A204.1 (cell line): ENCODE measurements at regions not wholly inside any gene's neighbourhood (a gene's known extent, or its start where the extent isn't known, plus 50 kb on each side); places are given as distances from the start of the nearest gene placed in this dataset.

Source experiments
- FAIRE-seq: peaks from 2 replicates; lab custom pipeline; 2012; peaks lifted over from hg19 to GRCh38; lab: Jason Lieb, UNC

GRCh38 chr6:4291453-4292403 is 156.4 kb upstream of the ECI2 start:
- FAIRE-seq: no peak

DNA sequence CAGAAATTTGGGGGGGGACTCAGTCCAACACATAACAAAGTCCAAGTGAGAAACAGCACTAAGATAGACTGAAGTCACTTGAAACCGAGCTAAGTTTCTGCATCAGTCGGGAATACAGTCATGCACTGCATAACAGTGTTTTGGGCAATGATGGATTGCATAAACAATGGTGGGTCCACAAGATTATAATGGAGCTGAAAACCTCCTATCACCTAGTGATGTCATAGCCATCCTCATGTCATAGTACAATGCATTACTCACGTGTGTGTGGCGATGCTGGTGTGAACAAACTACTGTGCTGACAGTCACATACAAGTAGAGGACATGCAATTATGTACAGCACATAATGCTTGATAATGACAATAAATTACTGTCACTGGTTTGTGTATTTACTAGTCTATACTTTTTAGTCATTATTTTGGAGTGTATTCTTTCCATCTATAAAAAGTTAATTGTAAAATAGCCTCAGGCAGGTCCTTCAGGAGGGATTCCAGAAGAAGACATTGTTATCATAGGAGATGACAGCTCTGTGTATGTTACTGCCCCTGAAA is 154.5 kb upstream of the ECI2 start:
- no peak for FAIRE-seq

- FAIRE-seq: no peak
Measured at GRCh38 chr6:4287811-4288244, 152.5 kb upstream of the ECI2 start.

GRCh38 chr6:4287372-4287771 is 152.0 kb upstream of the ECI2 start:
- no peak for FAIRE-seq

GRCh38 chr6:4282926-4283325 is 147.6 kb upstream of the ECI2 start:
- FAIRE-seq: no peak

- no peak for FAIRE-seq
Measured at GRCh38 chr6:4281341-4282293, 146.2 kb upstream of the ECI2 start.

GRCh38 chr6:4280707-4281106 is 145.3 kb upstream of the ECI2 start:
- no peak for FAIRE-seq

DNA sequence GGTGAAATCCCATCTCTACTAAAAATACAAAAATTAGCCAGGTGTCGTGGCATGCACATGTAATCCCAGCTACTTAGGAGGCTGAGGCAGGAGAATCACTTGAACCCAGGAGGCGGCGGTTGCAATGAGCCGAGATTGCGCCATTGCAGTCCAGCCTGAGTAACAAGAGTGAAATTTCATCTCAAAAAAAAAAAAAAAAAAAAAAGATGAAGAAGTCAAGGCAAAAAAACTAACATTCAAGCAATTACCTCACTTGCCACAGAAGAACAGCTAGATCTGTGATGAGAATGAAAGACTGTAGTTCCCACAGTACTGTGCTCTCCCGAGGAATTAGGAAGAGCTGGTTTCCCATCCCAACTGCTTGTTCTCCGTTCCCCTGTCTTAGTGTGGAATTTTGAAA is 144.7 kb upstream of the ECI2 start:
- no peak for FAIRE-seq

DNA sequence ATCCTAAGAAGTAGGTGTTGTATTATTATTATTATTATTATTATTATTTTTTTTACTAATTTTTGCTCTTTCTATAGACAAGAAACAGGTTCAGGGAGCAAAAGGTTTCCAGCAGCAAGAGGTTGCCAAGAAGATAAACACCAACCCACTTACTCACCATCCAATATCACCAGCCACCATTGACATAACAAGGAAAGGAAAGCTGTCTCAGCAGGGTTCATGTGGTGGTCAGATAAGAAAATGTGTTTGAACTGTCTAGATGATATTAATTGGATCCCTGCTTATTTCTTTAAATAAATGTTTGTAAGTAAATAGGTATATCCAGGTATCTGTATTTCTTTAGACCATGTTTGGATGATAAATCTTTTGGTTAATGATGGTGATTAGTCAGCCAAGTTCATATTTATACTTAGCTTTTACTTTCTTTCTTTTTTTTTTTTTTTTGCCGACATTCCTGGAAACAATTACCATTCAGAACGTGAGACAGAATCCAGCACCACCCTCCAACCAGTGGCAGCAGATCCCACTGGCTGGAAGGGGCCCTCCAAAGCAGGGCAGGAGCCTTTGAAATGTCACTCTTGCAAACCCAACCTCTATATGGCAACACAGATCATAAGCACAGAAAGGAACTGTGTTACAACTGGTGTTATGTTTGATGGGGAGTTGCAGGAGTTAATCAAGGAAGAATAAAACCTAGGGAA is 139.2 kb upstream of the ECI2 start:
- FAIRE-seq: no peak

DNA sequence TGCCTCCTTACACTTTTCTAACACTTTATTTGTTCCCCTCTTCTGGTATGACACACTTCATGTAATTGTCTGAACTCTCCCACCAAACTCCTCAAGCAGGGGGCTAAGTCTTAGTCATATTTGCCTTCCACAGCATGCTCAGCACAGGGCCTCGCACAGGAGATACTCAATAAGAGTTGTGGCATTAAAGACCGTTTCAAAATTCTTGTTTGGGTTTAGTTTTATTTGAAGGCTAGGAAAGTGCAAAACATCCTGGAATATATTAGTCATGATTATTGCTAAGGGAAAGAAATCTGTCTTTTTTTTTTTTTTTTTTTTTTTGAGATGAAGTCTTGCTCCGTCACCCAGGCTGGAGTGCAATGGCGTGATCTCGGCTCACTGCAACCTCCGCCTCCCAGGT is 137.6 kb upstream of the ECI2 start:
- no peak for FAIRE-seq

DNA sequence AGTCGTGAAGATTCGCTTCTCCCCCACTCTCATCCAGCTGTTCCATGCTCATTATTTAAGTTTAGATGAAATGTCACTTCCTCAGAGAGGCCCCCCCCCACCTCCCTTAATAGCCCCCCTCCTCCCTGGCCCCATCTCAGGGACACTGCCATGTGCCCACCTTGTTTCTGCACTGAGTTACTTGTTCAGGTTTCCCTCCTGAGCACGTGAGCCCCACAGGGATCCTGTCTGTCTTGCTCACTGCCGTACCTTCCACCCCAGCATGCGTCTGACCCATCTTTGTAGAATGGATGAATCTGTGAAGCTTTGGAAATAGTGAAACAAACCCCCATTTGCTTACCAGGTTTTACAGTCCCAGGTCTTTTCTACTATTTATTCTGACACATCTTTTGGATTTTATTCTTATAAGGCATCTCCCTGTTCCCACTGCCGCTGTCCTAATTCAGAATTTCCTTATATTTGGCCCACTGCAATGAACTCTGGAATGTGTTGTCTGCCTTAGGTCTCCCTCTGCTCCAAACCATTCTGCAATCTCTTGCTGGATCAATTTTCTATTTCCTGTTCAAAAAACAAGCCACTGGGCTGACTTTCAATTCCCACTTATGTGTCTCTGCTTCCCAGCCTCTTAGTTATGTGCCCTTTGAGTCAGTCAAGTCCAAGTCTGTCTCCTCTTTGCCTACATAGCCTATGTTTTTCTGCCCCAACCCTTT is 136.5 kb upstream of the ECI2 start:
- FAIRE-seq: no peak

DNA sequence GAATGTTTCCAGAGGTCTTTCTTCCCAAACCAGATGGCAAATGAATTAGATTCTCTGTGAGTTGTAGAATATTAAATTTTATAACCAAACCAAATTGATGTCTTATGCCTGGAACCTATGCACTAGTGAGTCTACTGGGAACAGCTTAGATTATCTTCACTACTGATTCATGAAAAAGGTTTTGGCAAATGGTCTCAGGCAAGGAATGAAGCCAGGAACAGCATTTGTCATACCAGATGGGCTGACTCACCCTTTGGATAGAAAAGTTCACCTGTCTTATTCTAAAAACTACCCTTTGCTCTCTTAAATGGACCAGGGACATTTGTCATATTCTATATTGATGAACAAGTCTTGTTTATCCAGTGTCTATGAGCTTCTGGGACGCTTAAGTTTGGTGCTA is 135.4 kb upstream of the ECI2 start:
- FAIRE-seq: no peak

GRCh38 chr6:4270001-4270400 is 134.6 kb upstream of the ECI2 start:
- no peak for FAIRE-seq

- no peak for FAIRE-seq
Measured at GRCh38 chr6:4268171-4268570, 132.8 kb upstream of the ECI2 start.

- FAIRE-seq: no peak
Measured at GRCh38 chr6:4265740-4266139, 130.4 kb upstream of the ECI2 start.

DNA sequence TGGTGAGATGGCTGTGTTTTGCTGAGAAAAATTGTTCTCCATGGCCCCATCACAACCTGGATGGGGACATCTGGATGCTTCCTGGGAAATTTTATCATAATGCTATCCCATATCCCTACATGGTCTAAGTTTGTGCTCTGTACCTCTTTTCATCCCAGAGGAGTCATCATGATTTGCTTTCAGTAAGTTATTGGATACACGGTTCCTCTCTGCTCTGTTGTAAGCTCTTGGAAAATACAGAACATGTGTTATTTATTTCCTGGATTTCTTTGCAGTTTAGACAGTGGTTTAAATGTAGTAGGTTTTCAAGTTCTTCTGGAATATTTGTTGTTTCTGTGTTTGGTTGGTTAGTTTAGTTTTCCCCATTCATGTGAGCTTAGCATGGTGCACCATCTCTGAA is 129.2 kb upstream of the ECI2 start:
- no peak for FAIRE-seq

DNA sequence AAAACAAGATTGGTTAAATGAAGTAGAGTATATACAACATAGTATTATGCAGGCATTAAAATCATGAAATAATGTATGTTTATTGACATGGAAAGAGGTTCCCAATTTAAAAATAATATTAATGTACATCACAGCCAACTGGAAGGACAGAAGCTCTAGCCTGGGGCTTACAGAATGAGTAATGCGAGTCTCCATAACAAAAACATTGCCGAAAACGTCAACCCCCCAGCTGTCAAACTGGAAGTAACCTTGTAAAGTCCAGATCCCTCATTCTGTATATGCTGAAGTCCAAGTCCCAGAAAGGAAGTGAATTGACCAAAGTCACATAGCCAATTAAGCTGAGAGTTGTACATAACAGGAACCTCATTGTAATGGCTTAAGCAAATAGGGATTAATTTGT is 128.7 kb upstream of the ECI2 start:
- no peak for FAIRE-seq

GRCh38 chr6:4262526-4262925 is 127.2 kb upstream of the ECI2 start:
- FAIRE-seq: no peak

- no peak for FAIRE-seq
Measured at GRCh38 chr6:4259391-4259790, 124.0 kb upstream of the ECI2 start.

DNA sequence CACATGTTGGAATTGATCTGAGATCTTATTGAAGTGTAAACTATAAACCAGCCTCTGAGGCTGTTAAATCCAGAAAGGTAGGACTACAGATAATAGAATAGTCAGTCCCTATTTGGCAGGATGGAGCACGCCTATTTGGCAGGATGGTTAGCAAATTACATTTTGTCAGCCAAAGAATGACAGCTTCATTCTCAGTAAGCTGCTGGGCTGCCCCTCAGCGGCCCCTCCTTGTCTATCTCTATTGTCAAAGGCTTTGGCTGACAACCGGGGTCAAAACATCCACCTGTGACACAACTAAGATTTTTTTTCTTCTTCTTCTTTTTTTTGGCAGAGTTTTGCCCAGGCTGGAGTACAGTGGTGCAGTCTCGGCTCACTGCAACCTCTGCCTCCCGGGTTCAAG is 123.4 kb upstream of the ECI2 start:
- no peak for FAIRE-seq

GRCh38 chr6:4256969-4257368 is 121.6 kb upstream of the ECI2 start:
- no peak for FAIRE-seq
